NT2/D1 (cell line): ENCODE measurements at regions not wholly inside any gene's neighbourhood (a gene's known extent, or its start where the extent isn't known, plus 50 kb on each side); places are given as distances from the start of the nearest gene placed in this dataset.
"Not testable (repeated sequence)": the region's sequence is repeated elsewhere in the genome, so short reads cannot be mapped to it uniquely, and the experiment has no call there.

ENCODE experiments used
- DNase-seq: peaks from one replicate; pipeline ENCODE4 v3.0.0-alpha.2; 2011; ENCODE audit warnings: low read depth, low spot score
- H3K27me3 ChIP-seq: 2 replicates; pipeline ENCODE4 v1.6.0; 2011; ENCODE audit warnings: mild to moderate bottlenecking; ENCODE audit not compliant: insufficient read length, insufficient read depth
- H3K36me3 ChIP-seq: 2 replicates; pipeline ENCODE4 v1.6.1; 2011; ENCODE audit warnings: mild to moderate bottlenecking, low read length, mixed read lengths; ENCODE audit not compliant: insufficient read depth, insufficient read length
- H3K4me1 ChIP-seq: 2 replicates; pipeline ENCODE4 v1.5.1; 2011; ENCODE audit not compliant: insufficient read depth, insufficient read length
- H3K4me3 ChIP-seq: 2 replicates; pipeline ENCODE4 v1.5.1; 2011; ENCODE audit warnings: low read depth; ENCODE audit not compliant: insufficient read length
- H3K9ac ChIP-seq: 2 replicates; pipeline ENCODE4 v1.6.0; 2011; ENCODE audit warnings: low read depth; ENCODE audit not compliant: insufficient read length
- H3K9me3 ChIP-seq: 2 replicates; pipeline ENCODE4 v1.5.1; 2011; ENCODE audit warnings: mild to moderate bottlenecking, low read length; ENCODE audit not compliant: insufficient read depth
- SUZ12 ChIP-seq: IDR thresholded peaks from 2 replicates; pipeline ENCODE4 v1.6.1; 2011; ENCODE audit not compliant: insufficient read length, insufficient read depth; ENCODE audit errors: extremely low read depth
- YY1 ChIP-seq: IDR thresholded peaks from 2 replicates; pipeline ENCODE4 v1.6.1; 2011; ENCODE audit not compliant: insufficient read length, insufficient read depth
- ZNF274 ChIP-seq: IDR thresholded peaks from 2 replicates; pipeline ENCODE4 v1.6.1; 2011; ENCODE audit warnings: mild to moderate bottlenecking, low read depth, low read length

GRCh38 chr9:88596376-88596775 is 61.4 kb downstream of the NXNL2 start:
- no peak for DNase-seq
- Histone ChIP-seq H3K4me1 (no peaks in the 10 kb centered on the region), H3K27me3 (no peaks in the 10 kb centered on the region), H3K9me3 (no peaks in the 10 kb centered on the region), H3K36me3 (no peaks in the 10 kb centered on the region), H3K9ac (no peak overlapping the region), H3K4me3 (no peak overlapping the region)
- TF ChIP-seq SUZ12 = no peak
- no peak for TF ChIP-seq ZNF274
- no peak for TF ChIP-seq YY1

DNA sequence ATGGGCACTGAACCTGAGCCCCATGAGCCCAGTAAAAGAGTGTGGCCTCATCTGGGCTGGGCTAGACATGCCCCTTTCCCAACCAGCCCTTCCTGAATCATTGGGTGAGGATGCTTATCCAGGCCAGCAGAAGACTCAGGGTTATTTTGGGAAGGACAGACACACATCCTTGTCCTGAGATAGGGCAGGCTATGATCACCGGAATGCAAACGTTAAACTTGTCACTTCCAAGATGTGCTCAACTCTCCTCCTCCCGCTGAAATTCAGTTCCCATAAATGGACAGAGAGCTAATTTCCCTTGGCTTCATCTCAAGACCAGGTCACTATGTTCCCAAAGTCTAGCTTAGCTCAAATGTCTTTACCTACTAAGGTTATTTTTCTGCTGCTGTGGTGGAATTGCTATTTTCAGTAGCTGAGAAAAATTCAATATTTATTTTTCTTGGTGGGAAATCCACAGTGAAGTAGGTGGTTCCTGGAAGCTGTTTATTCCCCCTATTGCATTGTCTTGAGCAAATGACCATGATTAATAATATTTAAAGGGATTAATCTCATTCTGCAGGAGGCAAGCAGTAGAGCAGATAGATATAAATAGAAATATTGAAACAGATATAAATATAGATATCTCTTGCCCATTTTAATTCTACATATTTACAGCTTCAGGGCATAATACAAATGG is 70.0 kb downstream of the NXNL2 start:
- H3K9me3 ChIP-seq = no peaks in the 10 kb centered on the region
- H3K4me3 ChIP-seq = no peak overlapping the region
- no peaks in the 10 kb centered on the region for H3K27me3 ChIP-seq
- no peak for DNase-seq
- no peak overlapping the region for H3K9ac ChIP-seq
- no peaks in the 10 kb centered on the region for H3K36me3 ChIP-seq
- no peak for TF ChIP-seq SUZ12
- no peak for TF ChIP-seq YY1
- TF ChIP-seq ZNF274 = no peak
- H3K4me1 ChIP-seq = no peaks in the 10 kb centered on the region

- no peak overlapping the region for H3K9ac ChIP-seq
- H3K36me3 ChIP-seq = no peaks in the 10 kb centered on the region
- H3K4me3 ChIP-seq = no peak overlapping the region
- no peaks in the 10 kb centered on the region for H3K9me3 ChIP-seq
- no peaks in the 10 kb centered on the region for H3K27me3 ChIP-seq
- no peak for TF ChIP-seq YY1
- TF ChIP-seq SUZ12 = no peak
- no peak for TF ChIP-seq ZNF274
- H3K4me1 ChIP-seq = no peaks in the 10 kb centered on the region
- no peak for DNase-seq
These were observed 70.8 kb downstream of the NXNL2 start for GRCh38 chr9:88605512-88606362.

- Histone ChIP-seq H3K36me3 (no peaks in the 10 kb centered on the region), H3K9ac (no peak overlapping the region), H3K9me3 (peaks cover 27% of the 10 kb centered on the region), H3K4me1 (no peaks in the 10 kb centered on the region), H3K4me3 (no peak overlapping the region), H3K27me3 (no peaks in the 10 kb centered on the region)
- TF ChIP-seq YY1 (no peak), SUZ12 (no peak), ZNF274 (no peak)
- DNase-seq = no peak
These were observed 79.4 kb downstream of the NXNL2 start for GRCh38 chr9:88614359-88614758.

DNA sequence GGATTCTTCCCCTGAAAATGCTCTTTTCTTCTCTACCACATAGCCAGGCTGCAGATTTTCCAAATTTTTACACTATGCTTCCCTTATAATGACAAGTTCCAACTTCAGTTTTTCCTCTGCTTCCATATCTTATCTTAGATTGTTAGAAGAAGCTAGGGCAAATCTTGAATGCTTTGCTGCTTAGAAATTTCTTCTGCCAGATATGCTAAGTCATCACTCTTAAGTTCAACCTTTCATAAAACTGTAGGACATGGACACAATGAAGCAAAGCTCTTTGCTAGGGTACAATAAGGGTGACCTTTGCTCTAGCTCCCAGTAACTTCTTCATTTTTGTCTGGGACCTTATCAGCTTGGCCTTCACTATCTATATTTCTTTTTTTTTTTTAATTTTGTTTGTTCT is 88.7 kb downstream of the NXNL2 start:
- Histone ChIP-seq H3K9ac (no peak overlapping the region), H3K27me3 (no peaks in the 10 kb centered on the region), H3K9me3 (peaks cover 23% of the 10 kb centered on the region; the same call in 1 of the 2 replicates), H3K4me1 (no peaks in the 10 kb centered on the region), H3K36me3 (no peaks in the 10 kb centered on the region), H3K4me3 (no peak overlapping the region)
- TF ChIP-seq YY1 (no peak), SUZ12 (no peak), ZNF274 (no peak)
- DNase-seq = no peak

DNA sequence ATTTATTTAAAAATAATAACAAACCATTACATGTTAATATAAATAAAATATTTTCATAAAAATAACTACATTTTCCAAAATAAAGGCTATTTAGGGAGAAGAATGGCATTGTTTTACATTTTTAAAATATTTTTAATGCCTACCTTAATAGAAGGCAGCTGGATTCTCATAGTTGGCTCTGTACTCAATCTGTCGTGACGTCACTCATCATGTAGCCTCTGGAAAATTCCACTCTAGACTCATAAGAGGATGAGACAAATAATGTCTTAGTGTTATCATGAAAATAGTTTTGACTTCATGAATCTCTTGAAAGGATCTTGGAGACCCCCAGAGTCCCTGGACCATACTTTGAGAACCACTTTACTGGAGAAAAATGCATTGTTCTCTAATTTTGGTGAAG is 93.1 kb downstream of the NXNL2 start:
- H3K27me3 ChIP-seq = no peaks in the 10 kb centered on the region
- TF ChIP-seq YY1 (no peak), SUZ12 (no peak), ZNF274 (no peak)

DNA sequence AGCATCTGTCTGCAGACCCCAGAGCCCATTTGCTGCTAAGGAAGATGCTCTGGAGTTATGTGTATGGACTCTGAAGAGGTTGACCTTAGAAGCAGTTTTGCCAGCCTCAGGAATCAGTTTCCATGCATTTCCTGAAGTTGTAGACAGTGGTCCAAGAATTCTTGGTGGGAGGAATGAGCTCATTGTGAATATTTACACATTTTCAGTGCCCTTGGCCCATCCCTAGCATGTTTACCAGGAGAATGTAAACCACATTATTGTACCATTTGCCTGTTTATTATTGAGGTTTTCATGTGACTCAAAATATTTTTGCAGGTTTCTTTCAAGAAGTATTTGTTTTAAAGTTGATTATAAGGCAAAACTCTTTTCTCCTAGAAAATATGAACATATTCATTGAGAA is 93.8 kb downstream of the NXNL2 start:
- no peaks in the 10 kb centered on the region for H3K4me1 ChIP-seq
- no peak overlapping the region for H3K4me3 ChIP-seq
- DNase-seq = no peak
- TF ChIP-seq SUZ12 (no peak), ZNF274 (no peak), YY1 (no peak)
- peaks cover 15% of the 10 kb centered on the region for H3K9me3 ChIP-seq
- no peak overlapping the region for H3K9ac ChIP-seq
- no peaks in the 10 kb centered on the region for H3K36me3 ChIP-seq
- H3K27me3 ChIP-seq = no peaks in the 10 kb centered on the region

More for the DNA sequence above, 93.1 kb downstream of the NXNL2 start:
- peaks cover 19% of the 10 kb centered on the region; the same call in 1 of the 2 replicates for H3K9me3 ChIP-seq
- no peak overlapping the region for H3K4me3 ChIP-seq
- no peak overlapping the region for H3K9ac ChIP-seq
- DNase-seq = no peak
- no peaks in the 10 kb centered on the region for H3K36me3 ChIP-seq
- no peaks in the 10 kb centered on the region for H3K4me1 ChIP-seq

DNA sequence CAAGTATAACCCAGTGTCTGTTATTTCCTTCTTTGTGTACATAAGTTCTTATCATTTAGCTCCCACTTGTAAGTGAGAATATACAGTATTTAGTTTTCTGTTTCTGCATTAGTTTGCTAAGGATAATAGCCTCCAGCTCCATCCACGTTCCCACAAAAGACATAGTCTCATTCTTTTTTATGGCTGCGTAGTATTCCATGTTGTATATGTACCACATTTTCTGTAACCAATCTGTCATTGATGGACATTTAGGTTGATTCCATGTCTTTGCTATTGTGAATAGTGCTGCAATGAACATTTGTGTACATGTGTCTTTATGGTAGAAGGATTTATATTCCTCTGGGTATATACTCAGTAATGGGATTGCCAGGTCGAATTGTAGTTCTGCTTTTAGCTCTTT is 95.6 kb downstream of the NXNL2 start:
- H3K4me1 ChIP-seq, DNase-seq, H3K9ac ChIP-seq, H3K27me3 ChIP-seq, H3K36me3 ChIP-seq, H3K4me3 ChIP-seq, H3K9me3 ChIP-seq: not testable (repeated sequence)
